A673 (cell line): ENCODE measurements at regions not wholly inside any gene's neighbourhood (a gene's known extent, or its start where the extent isn't known, plus 50 kb on each side); places are given as distances from the start of the nearest gene placed in this dataset.

Source experiments
- BruUV-seq: library from RNA; stranded (reverse); fragments of 400-500 nt; replicated peaks from 2 replicates; lab custom pipeline; 2021; lab: Mats Ljungman, UMichigan
- CTCF ChIA-PET: fragments of 300-600 bp; sonication (Branson Sonifier 250); formaldehyde crosslinking; loops from one replicate; lab custom pipeline; 2022; ENCODE audit warnings: antibody characterized with exemption; lab: Charles Lee
- POLR2A ChIA-PET: fragments of 300-600 bp; sonication (Branson Sonifier 250); formaldehyde crosslinking; loops from one replicate; lab custom pipeline; 2022; ENCODE audit warnings: antibody characterized with exemption; ENCODE audit not compliant: low non-redundant PET; lab: Charles Lee
- DNase-seq: peaks from one replicate; pipeline ENCODE4 v3.0.0-alpha.2; 2015; ENCODE audit warnings: low spot score
- H3K27ac ChIP-seq: fragments of 200-600 bp; sonication (generic); 2 replicates; pipeline ENCODE4 v1.5.1; 2016; ENCODE audit warnings: mixed run types, low read depth, mild to moderate bottlenecking, mixed read lengths, antibody characterized with exemption, low read length; ENCODE audit not compliant: poor library complexity, severe bottlenecking
- H3K27me3 ChIP-seq: fragments of 200-600 bp; sonication (generic); replicated peaks from 2 replicates; pipeline ENCODE4 v1.6.1; 2017; ENCODE audit warnings: mixed run types, low read depth, mild to moderate bottlenecking, mixed read lengths, antibody characterized with exemption, low read length; ENCODE audit not compliant: insufficient read depth, poor library complexity
- H3K36me3 ChIP-seq: fragments of 200-600 bp; sonication (generic); 2 replicates; pipeline ENCODE4 v1.6.1; 2016; ENCODE audit warnings: mixed run types, mild to moderate bottlenecking, mixed read lengths, antibody characterized with exemption, low read length; ENCODE audit not compliant: insufficient read depth, poor library complexity, severe bottlenecking
- H3K4me1 ChIP-seq: fragments of 200-600 bp; sonication (generic); 2 replicates; pipeline ENCODE4 v1.6.1; 2017; ENCODE audit warnings: mixed run types, mild to moderate bottlenecking, mixed read lengths, antibody characterized with exemption, low read length; ENCODE audit not compliant: insufficient read depth, poor library complexity, severe bottlenecking
- H3K4me3 ChIP-seq: fragments of 200-600 bp; sonication (generic); 2 replicates; pipeline ENCODE4 v1.5.1; 2016; ENCODE audit warnings: low read depth, mixed run types, mild to moderate bottlenecking, mixed read lengths, low read length; ENCODE audit not compliant: poor library complexity, severe bottlenecking
- H3K9me3 ChIP-seq: fragments of 200-600 bp; sonication (generic); 2 replicates; pipeline ENCODE4 v1.6.1; 2016; ENCODE audit warnings: mixed run types, low read depth, mild to moderate bottlenecking, mixed read lengths, antibody characterized with exemption, low read length; ENCODE audit not compliant: poor library complexity, severe bottlenecking
- EZH2 ChIP-seq: fragments of 200-600 bp; sonication (generic); IDR thresholded peaks from 2 replicates; pipeline ENCODE4 v1.6.1; 2017; ENCODE audit warnings: borderline replicate concordance, low read depth, mild to moderate bottlenecking, mixed read lengths, antibody characterized with exemption, low read length; ENCODE audit not compliant: poor library complexity, severe bottlenecking
- intact Hi-C: fragments of 100-400 bp; cut with micrococcal nuclease; formaldehyde crosslinking; loops from one replicate; pipeline ENCODE4 v1.10.0; 2022; ENCODE audit not compliant: unreplicated experiment
- TF ChIP-seq, protein P1 (sequence below): fragments of 300-800, 200-600 bp; sonication (generic); conservative IDR thresholded peaks from 2 replicates; pipeline ENCODE4 v1.5.1; 2017; ENCODE audit warnings: low read depth, mild to moderate bottlenecking, antibody characterized with exemption, low read length, moderate library complexity, mixed read lengths

DNA sequence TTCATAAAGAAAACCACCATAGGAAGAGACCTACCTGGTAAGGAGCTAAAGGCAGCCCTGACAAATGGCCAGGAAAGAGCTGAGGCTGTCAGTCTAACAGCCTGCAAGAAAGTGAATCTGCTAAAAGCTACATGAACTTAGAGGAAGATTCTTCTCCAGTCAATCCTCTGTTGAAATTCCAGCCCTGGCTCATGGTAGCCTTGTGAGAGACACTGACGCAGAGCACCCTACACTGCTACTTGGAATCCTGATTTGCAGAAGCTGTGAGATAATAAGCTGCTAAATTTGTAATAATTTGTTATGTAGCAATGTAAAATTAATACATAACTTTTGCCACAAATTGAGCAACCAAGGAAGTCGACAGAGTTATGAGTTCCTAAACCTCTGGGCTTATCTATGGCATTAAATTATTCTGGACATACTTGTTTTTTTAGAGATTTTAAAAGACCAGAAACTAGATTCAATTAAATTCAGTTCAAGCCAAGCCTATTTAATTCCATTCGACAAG lies 257.0 kb downstream of the ETNK1 start:
- H3K36me3 ChIP-seq = no peaks in the 10 kb centered on the region
- CTCF ChIA-PET = no interaction called here
- no peak overlapping the region for H3K27ac ChIP-seq
- BruUV-seq = no TSS peak
- POLR2A ChIA-PET = no interaction called here
- H3K4me1 ChIP-seq = no peaks in the 10 kb centered on the region
- no peak for DNase-seq
- intact Hi-C loops = no loop called here
- TF ChIP-seq, protein P1, sequence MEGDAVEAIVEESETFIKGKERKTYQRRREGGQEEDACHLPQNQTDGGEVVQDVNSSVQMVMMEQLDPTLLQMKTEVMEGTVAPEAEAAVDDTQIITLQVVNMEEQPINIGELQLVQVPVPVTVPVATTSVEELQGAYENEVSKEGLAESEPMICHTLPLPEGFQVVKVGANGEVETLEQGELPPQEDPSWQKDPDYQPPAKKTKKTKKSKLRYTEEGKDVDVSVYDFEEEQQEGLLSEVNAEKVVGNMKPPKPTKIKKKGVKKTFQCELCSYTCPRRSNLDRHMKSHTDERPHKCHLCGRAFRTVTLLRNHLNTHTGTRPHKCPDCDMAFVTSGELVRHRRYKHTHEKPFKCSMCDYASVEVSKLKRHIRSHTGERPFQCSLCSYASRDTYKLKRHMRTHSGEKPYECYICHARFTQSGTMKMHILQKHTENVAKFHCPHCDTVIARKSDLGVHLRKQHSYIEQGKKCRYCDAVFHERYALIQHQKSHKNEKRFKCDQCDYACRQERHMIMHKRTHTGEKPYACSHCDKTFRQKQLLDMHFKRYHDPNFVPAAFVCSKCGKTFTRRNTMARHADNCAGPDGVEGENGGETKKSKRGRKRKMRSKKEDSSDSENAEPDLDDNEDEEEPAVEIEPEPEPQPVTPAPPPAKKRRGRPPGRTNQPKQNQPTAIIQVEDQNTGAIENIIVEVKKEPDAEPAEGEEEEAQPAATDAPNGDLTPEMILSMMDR = no peak
- no peak for TF ChIP-seq EZH2
- H3K9me3 ChIP-seq = no peaks in the 10 kb centered on the region
- no peak overlapping the region for H3K4me3 ChIP-seq
- H3K27me3 ChIP-seq = no peaks in the 10 kb centered on the region

DNA sequence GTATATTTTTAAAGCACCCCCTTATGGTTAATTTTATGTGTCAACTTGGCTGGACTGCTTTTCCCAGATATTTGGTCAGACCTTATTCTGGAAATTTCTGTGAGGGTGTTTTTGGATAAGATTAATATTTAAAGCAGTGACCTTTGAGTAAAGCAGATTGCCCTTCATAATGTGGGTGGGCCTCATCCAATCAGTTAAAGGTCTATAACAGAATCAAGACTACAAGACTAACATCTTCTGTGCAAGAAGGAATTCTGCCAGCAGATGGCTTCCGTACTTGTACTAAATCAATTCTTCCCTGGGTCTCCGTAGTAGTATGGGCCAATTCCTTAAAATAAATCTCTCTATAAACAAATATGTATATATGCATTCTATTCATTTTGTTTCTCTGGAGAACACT lies 257.6 kb downstream of the ETNK1 start:
- POLR2A ChIA-PET = no interaction called here
- H3K9me3 ChIP-seq = no peaks in the 10 kb centered on the region
- H3K4me3 ChIP-seq = no peak overlapping the region
- no peak for DNase-seq
- no TSS peak for BruUV-seq
- no peak overlapping the region for H3K27ac ChIP-seq
- H3K36me3 ChIP-seq = no peaks in the 10 kb centered on the region
- CTCF ChIA-PET = no interaction called here
- intact Hi-C loops = no loop called here
- H3K27me3 ChIP-seq = no peaks in the 10 kb centered on the region
- TF ChIP-seq, protein P1 = no peak
- no peak for TF ChIP-seq EZH2
- no peaks in the 10 kb centered on the region for H3K4me1 ChIP-seq

DNA sequence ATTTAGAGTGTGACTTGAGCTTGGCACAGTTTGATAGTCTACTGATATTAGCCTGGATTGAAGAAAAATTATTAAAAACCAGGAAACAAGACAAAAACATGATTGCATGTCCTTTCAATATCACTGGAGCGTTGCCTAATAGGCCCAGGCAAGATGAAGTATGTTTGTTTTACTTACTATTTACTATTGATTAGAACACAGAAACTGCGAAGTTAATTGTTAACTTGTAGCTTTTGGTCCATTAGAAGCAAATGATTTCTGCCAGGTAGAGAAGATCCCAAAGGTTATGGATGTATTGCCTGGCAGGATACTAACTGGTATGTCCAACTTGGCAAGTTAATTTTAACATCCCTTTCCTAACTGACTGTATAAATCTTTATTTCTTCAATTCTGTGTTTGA lies 268.9 kb downstream of the ETNK1 start:
- CTCF ChIA-PET = no interaction called here
- no peak overlapping the region for H3K4me3 ChIP-seq
- H3K9me3 ChIP-seq = no peaks in the 10 kb centered on the region
- POLR2A ChIA-PET = no interaction called here
- intact Hi-C loops = no loop called here
- H3K4me1 ChIP-seq = no peaks in the 10 kb centered on the region
- no peak overlapping the region for H3K27ac ChIP-seq
- no peak for DNase-seq
- H3K27me3 ChIP-seq = peaks cover 38% of the 10 kb centered on the region
- H3K36me3 ChIP-seq = no peaks in the 10 kb centered on the region
- no TSS peak for BruUV-seq
- no peak for TF ChIP-seq EZH2
- TF ChIP-seq, protein P1 = no peak
